Left lung (tissue), 4 donors: ENCODE measurements at regions not wholly inside any gene's neighbourhood (a gene's known extent, or its start where the extent isn't known, plus 50 kb on each side); places are given as distances from the start of the nearest gene placed in this dataset.
A peak's percentile ranks its signal among the peaks of the same experiment; 100 is the strongest.
"Not testable (repeated sequence)": the region's sequence is repeated elsewhere in the genome, so short reads cannot be mapped to it uniquely, and the experiment has no call there.

Experiments used
- ATAC-seq: fragments of 200-7000 bp; cut with Tn5 transposase; one replicate; pipeline ENCODE4 v1.9.1; 2020; ENCODE audit warnings: moderate library complexity
- DNase-seq, 4 donors: peaks; one replicate each; pipeline ENCODE4 v3.0.0-alpha.2; 2013 to 2020
- H3K27ac ChIP-seq, 2 donors: fragments of 200-600 bp; sonication (generic) in 1 of 2; one replicate each; pipeline versions ENCODE4 v1.5.0 to v1.8.0; 2020 to 2021
- H3K27me3 ChIP-seq, 2 donors: fragments of 200-600 bp; sonication (generic) in 1 of 2; one replicate each; pipeline versions ENCODE4 v1.5.0 to v1.8.0; 2020 to 2021
- H3K36me3 ChIP-seq, 2 donors: fragments of 200-600 bp; sonication (generic) in 1 of 2; one replicate each; pipeline versions ENCODE4 v1.5.0 to v1.8.0; 2020 to 2021
- H3K4me1 ChIP-seq, 2 donors: fragments of 200-600 bp; one replicate each; pipeline ENCODE4 v1.8.0; 2021
- H3K4me3 ChIP-seq, 2 donors: fragments of 200-600 bp; sonication (generic) in 1 of 2; one replicate each; pipeline versions ENCODE4 v1.5.0 to v1.8.0; 2020 to 2021; ENCODE audit warnings: mild to moderate bottlenecking in 1 of 2
- H3K9me3 ChIP-seq, 2 donors: fragments of 200-600 bp; sonication (generic) in 1 of 2; one replicate each; pipeline versions ENCODE4 v1.5.0 to v1.8.0; 2020 to 2021
- intact Hi-C, 2 donors: fragments of 100-400 bp; cut with DNase I; formaldehyde crosslinking; loops; one replicate each; pipeline versions ENCODE4 v1.11.2 to v1.14.2; 2022
- TF ChIP-seq, protein P1 (sequence below), 2 donors: fragments of 200-600 bp; sonication (generic) in 1 of 2; IDR thresholded peaks; one replicate each; pipeline versions ENCODE4 v1.5.0 to v1.8.0; 2021; ENCODE audit warnings: antibody characterized with exemption in 2 of 2
- donor health status: DM: no; HTN: yes; CAD: no.
- donor health status: DM: no; HTN: no; CAD: no.

DNA sequence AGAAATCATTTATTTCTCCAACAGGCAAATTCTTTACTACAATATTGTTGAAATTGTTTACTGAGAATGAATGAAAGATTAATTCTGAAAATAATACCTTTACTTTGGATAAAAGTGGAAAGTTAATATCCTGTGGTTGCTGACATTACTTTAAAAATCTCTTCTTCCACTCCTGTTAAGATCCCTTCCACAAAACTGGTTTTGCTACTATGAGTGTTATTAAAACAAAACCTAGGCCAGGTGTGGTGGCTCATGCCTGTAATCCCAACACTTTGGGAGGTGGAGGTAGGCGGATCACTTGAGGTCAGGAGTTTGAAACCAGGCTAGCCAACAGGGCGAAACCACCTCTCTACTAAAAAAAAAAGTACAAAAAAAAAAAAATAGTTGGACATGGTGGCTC lies 123.9 kb upstream of the CCDC150 start:
- no peak overlapping the region for H3K27ac ChIP-seq
- H3K4me1 ChIP-seq: no peaks in the 10 kb centered on the region
- no peaks in the 10 kb centered on the region for H3K9me3 ChIP-seq
- intact Hi-C loops: no loop called here
- H3K27me3 ChIP-seq: no peaks in the 10 kb centered on the region
- DNase-seq (no peak), ATAC-seq (peak; percentile 10)
- TF ChIP-seq, protein P1, sequence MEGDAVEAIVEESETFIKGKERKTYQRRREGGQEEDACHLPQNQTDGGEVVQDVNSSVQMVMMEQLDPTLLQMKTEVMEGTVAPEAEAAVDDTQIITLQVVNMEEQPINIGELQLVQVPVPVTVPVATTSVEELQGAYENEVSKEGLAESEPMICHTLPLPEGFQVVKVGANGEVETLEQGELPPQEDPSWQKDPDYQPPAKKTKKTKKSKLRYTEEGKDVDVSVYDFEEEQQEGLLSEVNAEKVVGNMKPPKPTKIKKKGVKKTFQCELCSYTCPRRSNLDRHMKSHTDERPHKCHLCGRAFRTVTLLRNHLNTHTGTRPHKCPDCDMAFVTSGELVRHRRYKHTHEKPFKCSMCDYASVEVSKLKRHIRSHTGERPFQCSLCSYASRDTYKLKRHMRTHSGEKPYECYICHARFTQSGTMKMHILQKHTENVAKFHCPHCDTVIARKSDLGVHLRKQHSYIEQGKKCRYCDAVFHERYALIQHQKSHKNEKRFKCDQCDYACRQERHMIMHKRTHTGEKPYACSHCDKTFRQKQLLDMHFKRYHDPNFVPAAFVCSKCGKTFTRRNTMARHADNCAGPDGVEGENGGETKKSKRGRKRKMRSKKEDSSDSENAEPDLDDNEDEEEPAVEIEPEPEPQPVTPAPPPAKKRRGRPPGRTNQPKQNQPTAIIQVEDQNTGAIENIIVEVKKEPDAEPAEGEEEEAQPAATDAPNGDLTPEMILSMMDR (IDR thresholded peaks at IDR 0.05): no peak
- no peaks in the 10 kb centered on the region for H3K36me3 ChIP-seq
- H3K4me3 ChIP-seq: no peak overlapping the region

DNA sequence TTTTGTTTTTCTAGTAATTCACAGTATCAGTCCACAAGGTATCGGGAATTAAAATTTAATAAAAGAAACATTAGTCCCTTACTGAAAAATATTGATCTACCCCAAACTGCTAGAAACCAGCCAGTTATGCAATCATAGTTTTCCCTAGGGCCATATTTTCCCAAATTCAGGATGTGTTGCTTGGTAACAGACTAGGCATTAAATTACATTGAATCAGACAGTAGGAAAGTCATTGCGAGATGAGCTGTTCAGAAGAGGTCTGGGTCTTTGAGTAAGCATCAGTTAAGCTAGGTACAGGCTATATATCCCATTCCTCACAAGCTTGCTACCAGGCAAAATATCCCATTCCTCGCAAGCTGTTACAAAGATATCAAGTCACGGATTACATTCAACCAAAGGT lies 123.0 kb upstream of the CCDC150 start:
- no peaks in the 10 kb centered on the region for H3K4me1 ChIP-seq
- TF ChIP-seq, protein P1 (IDR thresholded peaks at IDR 0.05): no peak
- no peak overlapping the region for H3K27ac ChIP-seq
- no peak overlapping the region for H3K4me3 ChIP-seq
- DNase-seq (no peak), ATAC-seq (no peak)
- H3K27me3 ChIP-seq: no peaks in the 10 kb centered on the region
- no peaks in the 10 kb centered on the region for H3K36me3 ChIP-seq
- intact Hi-C loops: no loop called here
- no peaks in the 10 kb centered on the region for H3K9me3 ChIP-seq

DNA sequence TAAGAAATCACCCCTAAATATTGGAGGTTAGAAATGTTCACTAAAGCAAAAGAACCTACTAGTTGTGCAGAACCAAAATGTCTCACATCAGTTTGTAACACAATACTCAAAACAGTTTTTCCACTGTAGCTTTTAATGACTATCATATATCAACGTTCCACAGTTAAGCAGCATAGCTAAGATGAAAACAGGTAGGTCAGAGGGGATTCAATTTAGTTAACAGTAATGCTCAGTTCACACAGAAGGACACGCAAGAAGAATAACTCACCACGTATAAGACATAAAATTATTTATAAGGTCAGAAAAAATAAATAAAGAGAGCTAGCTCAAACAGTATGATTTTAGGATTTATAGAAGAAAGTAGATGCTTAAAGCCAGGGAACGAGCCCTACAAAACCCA lies 118.9 kb upstream of the CCDC150 start:
- H3K9me3 ChIP-seq: no peaks in the 10 kb centered on the region
- no peaks in the 10 kb centered on the region for H3K4me1 ChIP-seq
- TF ChIP-seq, protein P1 (IDR thresholded peaks at IDR 0.05): no peak
- H3K27ac ChIP-seq: no peak overlapping the region
- ATAC-seq (no peak), DNase-seq (no peak)
- no peaks in the 10 kb centered on the region for H3K36me3 ChIP-seq
- intact Hi-C loops: no loop called here
- H3K4me3 ChIP-seq: no peak overlapping the region
- H3K27me3 ChIP-seq: no peaks in the 10 kb centered on the region

DNA sequence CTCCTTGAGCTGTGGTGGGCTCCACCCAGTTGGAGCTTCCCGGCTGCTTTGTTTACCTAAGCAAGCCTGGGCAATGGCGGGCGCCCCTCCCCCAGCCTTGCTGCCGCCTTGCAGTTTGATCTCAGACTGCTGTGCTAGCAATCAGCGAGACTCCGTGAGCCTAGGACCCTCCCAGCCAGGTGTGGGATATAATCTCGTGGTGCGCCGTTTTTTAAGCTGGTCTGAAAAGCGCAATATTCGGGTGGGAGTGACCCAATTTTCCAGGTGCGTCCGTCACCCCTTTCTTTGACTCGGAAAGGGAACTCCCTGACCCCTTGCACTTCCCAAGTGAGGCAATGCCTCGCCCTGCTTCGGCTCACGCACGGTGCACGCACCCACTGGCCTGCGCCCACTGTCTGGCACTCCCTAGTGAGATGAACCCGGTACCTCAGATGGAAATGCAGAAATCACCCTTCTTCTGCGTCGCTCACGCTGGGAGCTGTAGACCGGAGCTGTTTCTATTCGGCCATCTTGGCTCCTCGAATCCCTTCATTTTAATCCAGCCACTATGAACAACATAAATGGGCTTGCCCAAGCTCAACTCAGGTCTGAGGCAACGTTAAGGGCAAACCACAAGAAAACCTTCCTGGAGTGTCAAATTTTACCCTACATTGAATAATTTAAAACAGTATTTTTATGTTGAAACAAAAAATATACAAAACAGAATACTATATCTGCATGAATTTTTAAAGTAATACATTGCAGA lies 112.4 kb upstream of the CCDC150 start:
- H3K4me3 ChIP-seq, ATAC-seq, H3K9me3 ChIP-seq, DNase-seq, H3K27me3 ChIP-seq, intact Hi-C loops, H3K4me1 ChIP-seq, H3K36me3 ChIP-seq, H3K27ac ChIP-seq: not testable (repeated sequence)

DNA sequence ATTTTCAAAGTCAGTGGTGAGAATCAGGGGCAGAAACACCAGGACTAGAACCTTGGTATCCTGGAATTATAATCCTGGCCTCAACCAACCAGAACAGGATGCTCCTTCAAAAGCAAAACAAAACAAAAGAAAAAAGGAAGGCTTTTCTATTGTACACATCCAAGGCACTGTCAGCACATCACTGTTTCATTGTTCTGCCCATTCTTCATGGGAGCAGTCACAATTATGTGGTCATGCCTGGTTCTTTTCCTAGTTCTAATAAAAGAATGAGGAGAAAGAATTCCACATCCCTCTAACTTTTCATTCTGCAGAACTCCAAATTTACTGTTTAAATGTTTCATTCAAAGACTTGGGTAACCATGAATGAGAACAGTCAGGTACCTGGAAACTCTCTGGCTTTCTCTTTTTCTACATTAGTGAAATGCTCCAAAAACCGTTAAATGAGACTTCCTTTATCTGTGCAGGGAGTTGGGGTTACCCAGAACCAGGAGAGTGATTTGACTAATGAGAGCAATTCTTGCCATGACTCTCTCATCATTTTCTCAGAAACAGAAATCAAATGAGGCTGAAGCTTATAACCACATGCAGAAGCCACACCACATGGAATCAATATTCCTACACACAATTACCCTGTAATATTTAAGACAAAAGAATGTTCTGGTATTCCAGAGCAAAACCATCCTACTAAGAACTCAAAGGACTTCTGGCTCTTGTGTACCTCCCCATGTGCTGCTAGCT lies 110.9 kb upstream of the CCDC150 start:
- intact Hi-C loops: no loop called here
- Histone ChIP-seq H3K9me3 (no peaks in the 10 kb centered on the region), H3K36me3 (no peaks in the 10 kb centered on the region), H3K4me3 (no peak overlapping the region), H3K4me1 (no peaks in the 10 kb centered on the region), H3K27me3 (no peaks in the 10 kb centered on the region), H3K27ac (no peak overlapping the region)
- TF ChIP-seq, protein P1 (IDR thresholded peaks at IDR 0.05): no peak
- no peak for ATAC-seq
- DNase-seq: no peak
